ENCODE measurements at regions not wholly inside any gene's neighbourhood (a gene's known extent, or its start where the extent isn't known, plus 50 kb on each side); places are given as distances from the start of the nearest gene placed in this dataset.
"Not testable (repeated sequence)": the region's sequence is repeated elsewhere in the genome, so short reads cannot be mapped to it uniquely, and the experiment has no call there.

GRCh38 chr18:10119991-10120390 lies 206.2 kb downstream of the VAPA start:
- no peak for DNase-seq (ENCODE audit: low read depth)

GRCh38 chr18:10120622-10121021 lies 206.8 kb downstream of the VAPA start:
- DNase-seq (ENCODE audit: low read depth) = no peak

GRCh38 chr18:10121028-10121427 lies 207.2 kb downstream of the VAPA start:
- DNase-seq (ENCODE audit: low read depth) = no peak

- DNase-seq (ENCODE audit: low read depth) = no peak
Measured at GRCh38 chr18:10121786-10122515, 208.1 kb downstream of the VAPA start.

DNA sequence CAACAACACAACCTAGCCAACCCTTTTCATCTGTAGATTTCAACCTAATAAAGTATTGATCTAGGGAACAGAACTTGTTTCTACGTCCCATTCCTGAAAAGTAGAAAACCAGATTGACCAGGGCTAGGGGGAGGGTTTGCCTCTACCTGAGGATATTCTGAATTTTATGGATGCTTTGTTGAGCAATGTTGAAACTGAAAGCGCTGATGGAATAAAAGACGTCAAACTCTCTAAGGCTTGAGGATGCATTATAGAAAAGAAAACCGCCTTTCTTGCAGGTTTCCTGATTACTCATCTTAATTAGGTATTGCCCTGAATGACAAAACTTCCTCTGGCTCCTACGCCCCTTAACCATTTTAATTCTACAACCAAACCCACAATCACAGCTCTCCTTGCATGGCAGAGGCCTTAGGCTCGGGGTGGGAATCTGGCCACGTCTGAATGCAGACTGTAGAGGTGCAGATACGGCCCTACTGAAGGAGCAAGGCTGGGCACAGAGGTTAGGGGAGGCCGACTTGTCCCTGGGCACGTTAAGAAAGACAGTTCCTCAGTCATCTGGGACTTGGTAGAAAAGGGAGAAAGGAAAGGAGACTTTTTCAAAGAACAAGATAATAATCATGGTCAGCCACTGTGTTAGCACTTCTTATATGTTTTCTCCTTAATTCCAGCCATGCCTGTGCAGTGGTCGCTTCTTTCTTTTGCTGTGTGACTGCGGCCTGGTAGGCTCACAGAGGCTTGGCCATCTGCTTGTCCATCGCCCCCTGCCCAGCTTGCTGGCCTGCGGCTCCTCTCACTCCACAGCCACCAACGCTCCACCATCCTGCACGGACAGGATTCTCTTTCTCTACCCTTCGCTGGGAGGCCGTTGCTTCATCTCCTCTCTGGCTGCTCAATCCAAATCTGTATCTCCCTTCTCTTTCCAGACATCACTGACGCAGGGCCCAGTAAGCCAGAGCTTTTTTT lies 209.5 kb downstream of the VAPA start:
- no peak for DNase-seq (ENCODE audit: low read depth)

- DNase-seq (ENCODE audit: low read depth) = no peak
Measured at GRCh38 chr18:10124071-10124470, 210.3 kb downstream of the VAPA start.

DNA sequence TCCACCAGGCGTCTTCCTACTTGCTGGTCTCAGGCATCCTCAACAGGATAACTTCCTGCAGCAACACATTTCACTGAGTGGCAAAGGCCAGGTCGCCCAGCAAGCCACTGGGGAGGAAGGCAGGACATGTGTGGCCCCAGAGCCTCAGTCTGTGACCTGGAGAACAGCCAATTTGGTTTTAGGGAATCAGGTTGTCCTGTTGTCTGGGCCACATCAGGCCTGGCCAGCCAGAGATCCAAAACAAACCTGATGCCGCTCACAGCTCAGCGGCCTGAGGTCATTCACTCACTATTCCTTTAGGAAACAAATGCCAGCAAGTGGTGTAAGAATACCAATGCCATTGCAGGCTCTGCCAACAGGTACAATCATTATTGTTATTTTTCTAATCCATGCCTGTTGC lies 210.7 kb downstream of the VAPA start:
- no peak for DNase-seq (ENCODE audit: low read depth)

GRCh38 chr18:10124967-10125366 lies 211.2 kb downstream of the VAPA start:
- no peak for DNase-seq (ENCODE audit: low read depth)

DNA sequence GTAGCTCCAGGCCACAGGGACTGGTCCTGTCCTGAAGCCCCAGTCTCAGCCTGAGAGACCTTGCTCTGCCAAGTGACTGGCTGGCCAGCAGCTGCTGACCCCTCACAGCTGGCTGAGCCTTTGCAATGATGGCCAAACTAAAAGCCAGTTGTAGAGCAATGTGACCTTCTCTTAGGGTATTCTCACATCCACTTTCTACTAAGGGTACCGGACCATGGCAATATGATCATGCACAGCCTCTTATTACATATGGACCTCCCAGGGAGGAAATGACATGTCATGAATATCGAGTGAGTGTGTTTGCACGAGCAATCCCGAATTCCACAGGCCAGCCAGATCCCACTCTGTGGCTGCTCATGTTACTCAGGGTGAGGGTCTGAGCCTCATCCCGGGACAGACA lies 213.9 kb downstream of the VAPA start:
- no peak for DNase-seq (ENCODE audit: low read depth)

DNA sequence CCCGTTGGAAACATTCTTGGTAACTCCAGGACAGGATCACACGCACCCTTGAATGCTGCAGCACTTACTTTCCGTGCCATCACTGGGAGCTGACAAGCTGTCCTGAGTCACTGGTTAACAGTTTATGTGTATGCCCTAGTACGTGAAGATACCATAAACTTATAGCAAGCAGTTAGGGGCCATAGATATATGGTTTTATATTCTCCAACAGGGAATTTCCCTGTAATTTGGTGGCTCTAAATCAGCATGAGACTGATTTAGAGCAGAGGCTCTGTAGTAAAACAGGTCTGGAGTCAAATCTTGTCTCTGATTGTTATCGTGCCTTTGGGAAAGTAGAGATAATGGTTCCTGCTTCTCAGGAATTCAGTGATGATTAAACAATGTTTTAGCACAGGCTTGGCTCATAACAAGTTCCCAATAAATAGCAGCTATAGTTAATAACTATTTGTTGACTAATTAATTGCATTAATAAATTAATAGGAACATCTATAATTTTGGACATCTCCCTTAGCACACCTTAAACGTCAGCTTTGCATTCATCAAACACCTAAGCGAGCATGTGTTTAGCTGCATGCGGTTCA lies 215.2 kb downstream of the VAPA start:
- DNase-seq (ENCODE audit: low read depth) = no peak

DNA sequence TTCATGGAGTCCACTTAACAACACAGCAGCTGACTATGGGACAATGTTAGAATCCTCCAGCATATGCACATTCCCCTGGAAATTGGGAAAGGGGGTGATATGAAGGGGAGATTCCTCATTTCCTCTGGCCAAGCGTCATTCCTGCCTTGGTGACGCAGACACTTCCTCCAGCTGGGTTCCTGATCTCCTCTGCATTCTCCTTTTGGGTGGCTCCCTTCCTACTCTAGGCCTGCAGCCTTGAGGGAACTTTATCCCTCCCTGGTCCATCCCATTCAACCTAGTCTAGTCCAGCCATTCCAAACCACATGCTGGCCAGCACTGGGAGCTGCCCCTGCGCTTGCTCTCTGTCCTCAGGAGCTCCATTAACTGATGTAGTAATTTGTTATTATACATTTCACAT lies 216.8 kb downstream of the VAPA start:
- no peak for DNase-seq (ENCODE audit: low read depth)

GRCh38 chr18:10131081-10131459 lies 217.3 kb downstream of the VAPA start:
- no peak for DNase-seq (ENCODE audit: low read depth)

DNA sequence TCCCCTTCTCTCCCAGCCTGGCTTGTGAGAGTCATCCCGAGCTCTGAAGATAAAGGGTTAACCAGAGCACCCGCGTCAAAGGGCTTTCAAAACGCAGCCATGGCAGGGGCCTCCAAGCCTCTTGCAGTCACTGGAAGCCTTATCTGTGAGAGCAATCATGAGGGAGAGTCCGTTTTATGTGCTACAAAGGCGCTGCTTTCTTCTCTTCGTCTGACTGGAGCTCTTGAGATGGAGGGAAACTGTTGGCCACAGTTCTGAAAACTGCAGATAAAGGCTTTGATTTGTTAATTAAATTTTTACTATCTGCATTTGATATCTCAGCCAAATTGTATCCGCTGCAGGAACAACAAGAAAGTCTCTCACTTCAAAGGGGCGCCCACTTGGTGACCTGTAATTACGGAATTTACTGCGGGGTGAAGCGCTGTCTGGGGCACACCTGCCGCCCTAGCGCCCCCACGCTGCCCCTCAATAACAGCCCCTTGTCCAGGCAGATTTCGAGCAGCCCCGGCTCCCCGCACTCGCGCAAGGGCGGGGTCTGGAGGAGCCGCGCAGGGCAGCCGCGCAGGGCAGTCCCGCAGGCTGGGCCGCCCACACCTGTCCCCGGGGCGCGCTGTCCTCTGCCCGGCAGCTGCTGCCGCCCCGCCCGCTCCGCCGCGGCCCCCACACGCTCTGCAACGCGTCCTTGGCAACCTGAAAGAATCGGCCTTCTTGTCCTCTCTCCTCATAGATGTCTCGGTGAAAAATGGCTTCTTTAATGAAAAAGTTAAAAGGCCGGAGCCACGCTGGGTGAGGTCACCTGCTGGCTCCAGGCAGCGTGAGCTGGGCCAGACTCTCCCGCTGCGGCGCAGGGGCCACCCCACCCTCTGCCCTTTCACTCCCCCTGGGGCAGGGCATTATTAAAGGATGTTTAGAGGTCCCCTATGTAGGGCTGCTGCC lies 217.9 kb downstream of the VAPA start:
- no peak for DNase-seq (ENCODE audit: low read depth)

- no peak for DNase-seq (ENCODE audit: low read depth)
Measured at GRCh38 chr18:10133516-10133915, 219.7 kb downstream of the VAPA start.

- no peak for DNase-seq (ENCODE audit: low read depth)
Measured at GRCh38 chr18:10134204-10134603, 220.4 kb downstream of the VAPA start.

GRCh38 chr18:10134749-10135148 lies 220.9 kb downstream of the VAPA start:
- not testable (repeated sequence) for DNase-seq (ENCODE audit: low read depth)

- DNase-seq (ENCODE audit: low read depth) = peak; percentile 19
Measured at GRCh38 chr18:10135302-10135926, 221.6 kb downstream of the VAPA start.

- no peak for DNase-seq (ENCODE audit: low read depth)
Measured at GRCh38 chr18:10138719-10139118, 224.9 kb downstream of the VAPA start.

- peak; percentile 31 for DNase-seq (ENCODE audit: low read depth)
Measured at GRCh38 chr18:10139783-10140410, 226.1 kb downstream of the VAPA start.

GRCh38 chr18:10140461-10141282 lies 226.9 kb downstream of the VAPA start:
- peak; percentile 18 for DNase-seq (ENCODE audit: low read depth)

Measured in HS-5 (cell line).